ENCODE measurements at regions not wholly inside any gene's neighbourhood (a gene's known extent, or its start where the extent isn't known, plus 50 kb on each side); places are given as distances from the start of the nearest gene placed in this dataset.
"Not testable (repeated sequence)": the region's sequence is repeated elsewhere in the genome, so short reads cannot be mapped to it uniquely, and the experiment has no call there.

DNA sequence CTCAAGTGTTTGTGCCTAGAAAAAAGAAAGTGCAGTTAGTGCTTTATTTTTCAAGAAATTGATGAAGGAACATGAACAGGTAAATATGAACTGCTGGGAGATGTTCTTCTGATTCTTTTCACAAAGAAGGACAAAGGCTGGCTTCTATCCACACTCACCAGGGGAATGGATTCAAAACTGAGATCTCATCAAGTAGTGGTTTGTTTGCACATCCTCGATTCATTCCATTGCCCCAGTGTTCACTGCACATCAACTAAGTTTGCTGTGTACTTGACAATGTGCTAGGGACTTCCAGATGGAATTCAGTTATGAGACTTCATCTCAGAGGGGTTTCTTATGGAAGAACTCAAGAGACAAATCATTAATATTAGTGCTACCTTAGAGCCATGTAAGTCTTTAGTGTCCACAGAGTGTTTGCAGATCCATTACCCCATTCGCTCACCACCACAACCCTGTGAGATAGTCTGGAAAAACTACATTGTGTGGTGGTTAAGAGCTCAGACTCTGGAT lies 332.9 kb upstream of the PPP2R3A start:
- FAIRE-seq = no peak
- no peak for DNase-seq (ENCODE audit: insufficient read length, low spot score)
- TF ChIP-seq POU2F2 (IDR thresholded peaks at IDR 0.05; ENCODE audit: low read depth, low read length) (no peak), POLR2AphosphoS5 (IDR thresholded peaks at IDR 0.05; ENCODE audit: low read depth, low read length) (no peak), PAX5 (IDR thresholded peaks at IDR 0.05; ENCODE audit: insufficient read depth, low read length, severe bottlenecking) (no peak), SPI1 (IDR thresholded peaks at IDR 0.05; ENCODE audit: low read depth, low read length) (no peak), TAF1 (IDR thresholded peaks at IDR 0.05; ENCODE audit: low read depth, low read length) (no peak), POLR2A (IDR thresholded peaks at IDR 0.05; ENCODE audit: low read depth, low read length) (no peak)

DNA sequence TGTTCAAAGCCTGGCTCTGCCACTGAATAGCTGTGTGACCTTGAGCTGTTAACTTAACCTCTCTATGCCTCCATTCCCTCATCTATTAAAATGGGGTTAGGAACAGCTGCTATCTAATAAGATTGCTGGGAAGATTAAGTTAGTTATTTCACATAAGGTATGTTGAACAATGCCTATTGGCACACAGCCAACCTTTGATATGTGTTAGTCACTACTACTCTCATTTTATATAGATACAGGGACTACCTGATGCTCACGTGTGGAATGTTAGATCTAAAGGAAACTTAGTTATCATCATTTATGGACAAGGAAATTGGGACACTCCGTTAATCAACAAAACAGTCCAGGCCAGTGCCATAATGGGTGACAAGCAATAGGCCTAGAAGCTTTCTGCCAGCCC lies 332.4 kb upstream of the PPP2R3A start:
- no peak for FAIRE-seq
- no peak for DNase-seq (ENCODE audit: insufficient read length, low spot score)
- no peak for TF ChIP-seq SPI1 (IDR thresholded peaks at IDR 0.05; ENCODE audit: low read depth, low read length)
- TF ChIP-seq TAF1 (IDR thresholded peaks at IDR 0.05; ENCODE audit: low read depth, low read length) = no peak
- no peak for TF ChIP-seq PAX5 (IDR thresholded peaks at IDR 0.05; ENCODE audit: insufficient read depth, low read length, severe bottlenecking)
- no peak for TF ChIP-seq POLR2AphosphoS5 (IDR thresholded peaks at IDR 0.05; ENCODE audit: low read depth, low read length)
- no peak for TF ChIP-seq POU2F2 (IDR thresholded peaks at IDR 0.05; ENCODE audit: low read depth, low read length)
- TF ChIP-seq POLR2A (IDR thresholded peaks at IDR 0.05; ENCODE audit: low read depth, low read length) = no peak

- FAIRE-seq (no peak), DNase-seq (ENCODE audit: insufficient read length, low spot score) (no peak)
- TF ChIP-seq TAF1 (IDR thresholded peaks at IDR 0.05; ENCODE audit: low read depth, low read length) (no peak), SPI1 (IDR thresholded peaks at IDR 0.05; ENCODE audit: low read depth, low read length) (no peak), POU2F2 (IDR thresholded peaks at IDR 0.05; ENCODE audit: low read depth, low read length) (no peak), POLR2AphosphoS5 (IDR thresholded peaks at IDR 0.05; ENCODE audit: low read depth, low read length) (no peak), POLR2A (IDR thresholded peaks at IDR 0.05; ENCODE audit: low read depth, low read length) (no peak), PAX5 (IDR thresholded peaks at IDR 0.05; ENCODE audit: insufficient read depth, low read length, severe bottlenecking) (no peak)
Measured at GRCh38 chr3:135636596-135636995, 328.9 kb upstream of the PPP2R3A start.

- FAIRE-seq (no peak), DNase-seq (ENCODE audit: insufficient read length, low spot score) (no peak)
- TF ChIP-seq TAF1 (IDR thresholded peaks at IDR 0.05; ENCODE audit: low read depth, low read length) (no peak), SPI1 (IDR thresholded peaks at IDR 0.05; ENCODE audit: low read depth, low read length) (no peak)
Measured at GRCh38 chr3:135637013-135637412, 328.5 kb upstream of the PPP2R3A start.

- no peak for DNase-seq (ENCODE audit: insufficient read length, low spot score)
- FAIRE-seq = no peak
- TF ChIP-seq PAX5 (IDR thresholded peaks at IDR 0.05; ENCODE audit: insufficient read depth, low read length, severe bottlenecking) = no peak
- no peak for TF ChIP-seq POLR2AphosphoS5 (IDR thresholded peaks at IDR 0.05; ENCODE audit: low read depth, low read length)
- TF ChIP-seq SPI1 (IDR thresholded peaks at IDR 0.05; ENCODE audit: low read depth, low read length) = no peak
- no peak for TF ChIP-seq TAF1 (IDR thresholded peaks at IDR 0.05; ENCODE audit: low read depth, low read length)
- no peak for TF ChIP-seq POLR2A (IDR thresholded peaks at IDR 0.05; ENCODE audit: low read depth, low read length)
- TF ChIP-seq POU2F2 (IDR thresholded peaks at IDR 0.05; ENCODE audit: low read depth, low read length) = no peak
Measured at GRCh38 chr3:135641761-135642160, 323.8 kb upstream of the PPP2R3A start.

- DNase-seq (ENCODE audit: insufficient read length, low spot score) (no peak), FAIRE-seq (no peak)
- TF ChIP-seq PAX5 (IDR thresholded peaks at IDR 0.05; ENCODE audit: insufficient read depth, low read length, severe bottlenecking) (no peak), POLR2AphosphoS5 (IDR thresholded peaks at IDR 0.05; ENCODE audit: low read depth, low read length) (no peak), SPI1 (IDR thresholded peaks at IDR 0.05; ENCODE audit: low read depth, low read length) (no peak), POU2F2 (IDR thresholded peaks at IDR 0.05; ENCODE audit: low read depth, low read length) (no peak), POLR2A (IDR thresholded peaks at IDR 0.05; ENCODE audit: low read depth, low read length) (no peak), TAF1 (IDR thresholded peaks at IDR 0.05; ENCODE audit: low read depth, low read length) (no peak)
Measured at GRCh38 chr3:135645541-135645940, 320.0 kb upstream of the PPP2R3A start.

GRCh38 chr3:135646873-135647272 lies 318.7 kb upstream of the PPP2R3A start:
- FAIRE-seq (no peak), DNase-seq (ENCODE audit: insufficient read length, low spot score) (no peak)
- no peak for TF ChIP-seq TAF1 (IDR thresholded peaks at IDR 0.05; ENCODE audit: low read depth, low read length)
- no peak for TF ChIP-seq PAX5 (IDR thresholded peaks at IDR 0.05; ENCODE audit: insufficient read depth, low read length, severe bottlenecking)
- TF ChIP-seq SPI1 (IDR thresholded peaks at IDR 0.05; ENCODE audit: low read depth, low read length) = no peak
- TF ChIP-seq POU2F2 (IDR thresholded peaks at IDR 0.05; ENCODE audit: low read depth, low read length) = no peak
- no peak for TF ChIP-seq POLR2AphosphoS5 (IDR thresholded peaks at IDR 0.05; ENCODE audit: low read depth, low read length)
- no peak for TF ChIP-seq POLR2A (IDR thresholded peaks at IDR 0.05; ENCODE audit: low read depth, low read length)

- DNase-seq (ENCODE audit: insufficient read length, low spot score) (no peak), FAIRE-seq (no peak)
- TF ChIP-seq PAX5 (IDR thresholded peaks at IDR 0.05; ENCODE audit: insufficient read depth, low read length, severe bottlenecking) = no peak
Measured at GRCh38 chr3:135649361-135649760, 316.2 kb upstream of the PPP2R3A start.

GRCh38 chr3:135650309-135650708 lies 315.2 kb upstream of the PPP2R3A start:
- DNase-seq (ENCODE audit: insufficient read length, low spot score) = no peak
- TF ChIP-seq POLR2AphosphoS5 (IDR thresholded peaks at IDR 0.05; ENCODE audit: low read depth, low read length) = no peak
- TF ChIP-seq SPI1 (IDR thresholded peaks at IDR 0.05; ENCODE audit: low read depth, low read length) = no peak
- TF ChIP-seq PAX5 (IDR thresholded peaks at IDR 0.05; ENCODE audit: insufficient read depth, low read length, severe bottlenecking) = no peak
- TF ChIP-seq POU2F2 (IDR thresholded peaks at IDR 0.05; ENCODE audit: low read depth, low read length) = no peak
- TF ChIP-seq TAF1 (IDR thresholded peaks at IDR 0.05; ENCODE audit: low read depth, low read length) = no peak
- no peak for TF ChIP-seq POLR2A (IDR thresholded peaks at IDR 0.05; ENCODE audit: low read depth, low read length)
- no peak for FAIRE-seq

DNA sequence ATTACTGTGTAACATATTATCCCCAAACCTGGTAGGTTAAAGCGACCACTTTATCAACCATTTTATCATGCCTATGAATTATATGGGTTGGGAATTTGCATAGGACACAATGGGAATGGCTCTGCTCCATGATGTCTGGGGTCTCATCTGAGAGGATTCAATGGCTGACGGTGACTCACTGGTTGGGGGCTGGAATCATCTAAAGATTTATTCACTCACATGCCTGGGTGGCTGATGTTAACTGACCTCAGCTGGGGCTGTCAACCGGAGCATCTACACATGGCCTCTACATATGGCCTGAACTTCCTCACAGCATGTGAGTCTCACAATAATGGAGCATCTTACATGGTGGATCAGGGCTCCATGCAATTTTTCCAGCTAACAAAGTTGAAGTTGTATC lies 313.1 kb upstream of the PPP2R3A start:
- FAIRE-seq (no peak), DNase-seq (ENCODE audit: insufficient read length, low spot score) (no peak)
- no peak for TF ChIP-seq POLR2A (IDR thresholded peaks at IDR 0.05; ENCODE audit: low read depth, low read length)

- DNase-seq (ENCODE audit: insufficient read length, low spot score) (no peak), FAIRE-seq (no peak)
- TF ChIP-seq POU2F2 (IDR thresholded peaks at IDR 0.05; ENCODE audit: low read depth, low read length) (no peak), POLR2A (IDR thresholded peaks at IDR 0.05; ENCODE audit: low read depth, low read length) (no peak), PAX5 (IDR thresholded peaks at IDR 0.05; ENCODE audit: insufficient read depth, low read length, severe bottlenecking) (no peak), POLR2AphosphoS5 (IDR thresholded peaks at IDR 0.05; ENCODE audit: low read depth, low read length) (no peak), TAF1 (IDR thresholded peaks at IDR 0.05; ENCODE audit: low read depth, low read length) (no peak), SPI1 (IDR thresholded peaks at IDR 0.05; ENCODE audit: low read depth, low read length) (no peak)
Measured at GRCh38 chr3:135655328-135655727, 310.2 kb upstream of the PPP2R3A start.

DNA sequence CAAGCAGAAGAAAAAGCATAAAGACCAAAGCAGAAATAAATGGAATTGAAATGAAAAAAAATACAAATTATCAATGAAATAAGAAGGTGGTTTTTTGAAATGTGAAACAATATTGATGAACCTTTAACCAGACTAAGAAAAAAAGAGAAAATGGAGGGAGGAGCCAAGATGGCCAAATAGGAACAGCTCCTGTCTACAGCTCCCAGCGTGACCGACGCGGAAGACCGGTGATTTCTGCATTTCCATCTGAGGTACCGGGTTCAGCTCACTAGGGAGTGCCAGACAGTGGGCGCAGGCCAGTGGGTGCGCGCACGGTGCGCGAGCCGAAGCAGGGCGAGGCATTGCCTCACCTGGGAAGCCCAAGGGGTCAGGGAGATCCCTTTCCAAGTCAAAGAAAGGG lies 307.1 kb upstream of the PPP2R3A start:
- DNase-seq (ENCODE audit: insufficient read length, low spot score); FAIRE-seq: not testable (repeated sequence)

Data from GM12891 (cell line).